Ammon's horn (tissue), 1 donor: ENCODE measurements at regions not wholly inside any gene's neighbourhood (a gene's known extent, or its start where the extent isn't known, plus 50 kb on each side); places are given as distances from the start of the nearest gene placed in this dataset.

Experiments used
- DNase-seq: peaks from one replicate; pipeline ENCODE4 v3.0.0-alpha.2; 2016; ENCODE audit warnings: low spot score

DNA sequence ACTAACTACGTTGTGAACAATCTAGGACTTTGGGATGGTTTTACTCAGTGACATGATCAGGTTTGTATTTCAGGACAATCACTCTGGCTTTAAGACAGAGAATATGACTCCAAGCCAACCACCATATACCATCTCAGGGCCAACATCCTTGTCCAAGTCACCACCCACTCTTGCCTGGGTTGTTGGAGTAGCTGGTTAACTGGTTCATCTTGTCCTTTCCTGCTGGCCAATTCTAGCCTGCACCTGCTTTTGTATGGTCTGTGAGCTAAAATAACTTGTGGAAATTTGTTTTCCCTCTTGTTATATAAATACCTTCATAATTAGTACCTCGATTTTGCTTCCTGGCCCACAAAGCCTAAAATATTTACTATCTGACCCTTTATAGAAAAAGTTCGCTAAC lies 306.8 kb upstream of the STT3B start:
- DNase-seq, result no peak

DNA sequence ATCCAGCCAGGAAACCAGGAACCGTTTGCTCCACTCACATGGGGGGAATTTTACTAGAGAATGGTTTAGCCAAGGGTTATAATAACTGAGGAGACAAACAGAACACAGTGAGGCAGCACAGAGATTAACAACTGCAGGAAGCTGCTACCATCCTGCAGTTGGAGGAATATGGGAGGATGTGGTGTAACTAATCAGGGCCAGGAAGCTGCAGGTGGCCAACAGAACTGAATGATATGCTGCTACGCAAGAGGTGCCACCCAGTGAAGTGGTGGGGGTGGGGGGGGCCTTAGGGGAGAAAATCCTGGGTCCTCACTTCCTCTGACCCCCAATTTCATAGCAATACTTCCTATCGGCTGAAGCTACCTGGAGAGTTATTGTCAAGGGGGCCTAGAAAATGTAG lies 306.4 kb upstream of the STT3B start:
- no peak for DNase-seq

DNA sequence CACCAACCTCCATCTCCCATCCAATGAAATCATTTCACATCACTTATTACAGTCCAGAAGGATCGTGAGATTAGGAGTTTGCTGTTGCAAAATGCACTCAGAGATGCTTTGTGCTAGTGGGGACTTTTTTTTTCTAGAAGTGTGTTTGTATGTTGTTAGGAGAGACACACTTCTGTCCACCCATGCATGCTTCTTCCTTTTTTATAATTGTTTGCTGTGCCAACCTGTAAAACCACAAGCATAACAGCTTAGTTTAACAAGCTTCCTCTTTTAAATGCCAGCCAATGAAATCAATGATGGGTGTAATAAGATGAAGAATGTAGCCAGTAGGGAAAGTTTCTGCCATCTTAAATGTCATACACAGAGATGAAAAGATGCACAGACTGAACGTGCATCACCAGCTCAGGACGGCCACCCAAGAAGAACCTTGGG lies 305.6 kb upstream of the STT3B start:
- DNase-seq, result no peak

DNA sequence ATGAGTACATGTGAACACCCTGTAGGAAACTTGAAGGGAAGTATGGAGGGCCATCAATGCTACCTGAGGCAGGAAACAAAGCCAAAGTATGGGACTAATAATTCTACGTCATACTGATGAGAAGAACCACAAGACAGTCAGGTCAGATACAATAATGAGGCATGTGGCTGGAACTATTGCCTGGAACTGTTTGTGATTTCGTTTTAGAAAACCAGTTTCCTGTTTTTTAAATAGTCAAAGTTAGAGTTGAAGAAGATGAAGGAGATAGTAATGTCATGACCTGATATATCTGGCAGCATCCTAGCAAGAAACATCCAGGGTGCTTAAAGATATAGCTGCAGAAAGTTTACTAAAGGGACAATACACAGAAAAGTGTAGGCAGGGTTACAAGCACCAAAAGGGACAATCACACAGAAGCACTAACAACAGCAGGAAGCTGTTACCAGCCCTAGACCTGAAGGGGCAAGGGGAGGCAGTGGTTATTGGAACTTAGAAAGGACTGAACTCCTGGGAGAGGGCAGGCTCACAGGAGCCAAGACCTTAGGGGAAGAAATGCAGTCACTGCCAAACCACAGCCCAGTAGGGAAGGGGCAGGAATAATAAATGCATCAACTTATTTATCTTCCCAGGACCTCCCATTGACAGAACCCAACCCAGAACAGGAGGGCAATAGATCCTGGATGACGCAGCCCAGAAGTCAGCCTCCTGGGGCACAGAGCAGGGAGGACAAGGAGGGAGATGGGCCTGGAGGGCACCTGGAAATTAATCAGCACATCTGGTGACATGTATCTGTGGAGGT lies 302.1 kb upstream of the STT3B start:
- no peak for DNase-seq

DNA sequence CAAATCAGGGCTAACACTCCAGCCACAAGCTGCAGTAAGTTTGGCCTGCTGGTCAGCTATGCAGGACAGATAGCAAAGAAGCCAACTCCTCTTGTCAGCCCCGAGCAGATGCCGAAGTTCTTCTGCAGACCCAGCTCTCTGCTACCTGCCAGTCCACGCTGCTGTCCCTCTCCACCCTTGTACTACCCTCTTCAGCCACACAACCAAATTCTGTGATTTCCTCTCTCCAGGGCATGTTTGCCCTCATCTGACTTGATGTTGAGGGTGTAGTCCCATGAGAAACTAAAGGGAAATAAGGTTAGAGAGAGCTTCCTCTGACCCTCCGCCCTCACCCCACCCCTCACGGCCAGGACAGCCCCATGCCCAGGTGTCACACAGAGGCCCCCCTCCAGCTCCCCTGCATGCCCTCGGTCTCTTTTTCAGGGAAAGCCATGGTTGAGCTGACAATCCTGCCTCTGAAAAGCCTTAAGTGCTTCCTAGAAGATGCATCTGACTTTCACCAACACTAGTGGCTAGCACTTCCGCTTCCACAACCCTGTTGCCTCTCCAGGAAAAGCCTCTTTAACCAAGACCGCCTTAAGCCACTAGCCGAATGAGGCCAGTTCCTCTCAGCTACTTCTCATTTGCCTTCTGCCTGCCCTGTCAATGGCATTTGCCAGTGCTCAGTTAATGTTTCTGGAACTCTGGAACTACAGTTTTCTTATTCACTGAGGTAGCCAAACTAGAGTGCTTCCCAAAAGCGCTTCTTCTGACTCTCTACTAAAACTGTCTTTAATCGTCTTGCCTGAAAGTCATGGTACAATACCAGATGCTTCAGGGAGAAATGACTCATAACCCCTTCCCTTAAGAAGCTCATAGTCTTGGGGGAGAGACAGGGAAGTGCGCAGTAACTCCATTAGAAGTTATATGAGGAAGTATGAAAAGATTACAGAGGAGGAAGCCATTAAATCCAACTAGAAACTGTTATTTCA lies 300.4 kb upstream of the STT3B start:
- DNase-seq, result no peak

DNA sequence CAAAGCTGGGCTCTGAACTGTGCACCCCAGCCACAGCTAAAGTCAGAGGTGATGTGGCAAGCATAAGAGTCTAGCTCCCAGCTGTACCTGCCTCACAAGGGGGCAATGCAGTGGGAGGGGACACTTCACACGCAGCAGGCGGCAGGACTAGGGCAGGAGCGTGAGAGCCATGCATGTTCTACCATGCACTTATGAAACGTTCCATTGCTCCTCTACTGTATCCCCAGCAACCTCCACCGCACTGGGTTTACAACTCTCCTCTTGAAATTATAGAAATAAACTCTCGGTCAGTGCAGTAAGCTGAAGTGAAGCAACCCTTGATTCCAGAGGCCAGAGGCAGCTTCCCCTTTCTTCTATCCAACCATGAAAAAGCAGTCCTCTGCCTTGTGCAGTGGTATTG lies 298.6 kb upstream of the STT3B start:
- no peak for DNase-seq

DNA sequence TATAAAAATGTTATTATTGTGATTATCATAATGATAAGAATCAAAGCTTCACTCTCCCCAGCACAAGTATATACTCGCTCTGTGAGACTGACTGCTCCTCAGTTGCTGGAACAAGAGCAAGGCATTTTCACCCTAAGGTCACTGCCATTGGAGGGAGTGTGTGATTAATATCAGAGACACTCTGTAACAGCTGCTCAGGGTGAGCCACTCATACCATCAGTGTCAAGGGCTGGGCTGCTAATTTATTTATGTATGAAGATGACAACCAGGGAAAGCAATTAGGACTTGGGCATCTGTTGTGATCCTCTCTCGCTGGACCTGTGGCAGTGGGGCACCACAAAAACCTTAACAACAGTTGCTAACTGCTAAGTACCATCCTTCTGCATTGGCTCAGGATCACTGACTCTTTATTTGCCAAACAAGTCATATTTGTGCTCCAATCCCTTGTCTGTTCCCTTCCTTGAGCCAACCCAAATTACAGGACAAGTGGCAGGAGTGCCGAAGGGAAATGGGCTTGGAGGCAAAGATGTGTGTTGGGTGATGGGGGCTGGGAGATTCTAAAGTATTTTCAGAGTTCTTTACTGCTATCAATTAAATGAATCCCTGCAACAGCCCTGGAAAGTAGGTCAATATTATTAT lies 297.5 kb upstream of the STT3B start:
- DNase-seq, result no peak

DNA sequence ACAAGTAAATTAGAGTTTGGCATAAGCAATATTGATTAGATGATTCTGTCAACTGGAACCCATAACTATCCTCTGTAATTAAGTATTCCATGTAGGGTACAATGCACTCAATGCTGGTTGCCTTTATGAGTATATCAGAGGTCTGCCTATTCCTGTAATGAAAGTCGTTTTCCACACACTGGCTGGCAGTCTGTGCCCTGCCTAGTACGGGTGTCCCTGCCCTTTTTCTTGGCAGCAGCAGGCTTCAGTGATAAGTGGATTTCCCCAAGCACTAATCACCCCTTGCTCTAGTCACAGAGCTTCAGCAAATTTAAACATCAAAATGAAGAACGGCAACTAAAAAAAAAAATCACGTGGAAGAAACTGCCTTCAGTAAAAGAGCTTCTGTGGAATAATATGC lies 294.8 kb upstream of the STT3B start:
- no peak for DNase-seq

DNA sequence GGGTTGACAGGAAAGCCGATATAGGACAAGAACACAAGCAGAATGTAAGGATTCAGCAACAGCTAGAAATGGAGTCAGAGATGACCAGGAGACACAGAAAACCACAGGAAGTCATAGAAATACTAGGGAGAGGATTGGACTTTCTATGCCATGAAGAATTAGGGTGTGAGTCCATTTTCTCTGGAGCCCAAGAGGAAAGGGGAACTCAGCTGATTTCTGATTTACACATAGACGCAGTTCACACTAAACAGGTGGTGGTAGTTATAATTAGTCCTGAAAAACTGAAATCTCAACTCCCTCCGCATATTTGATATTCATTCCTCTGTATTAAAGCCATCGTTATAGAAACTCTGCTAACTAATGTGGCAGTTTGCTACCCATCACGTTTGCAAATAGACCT lies 292.7 kb upstream of the STT3B start:
- DNase-seq, result no peak

DNA sequence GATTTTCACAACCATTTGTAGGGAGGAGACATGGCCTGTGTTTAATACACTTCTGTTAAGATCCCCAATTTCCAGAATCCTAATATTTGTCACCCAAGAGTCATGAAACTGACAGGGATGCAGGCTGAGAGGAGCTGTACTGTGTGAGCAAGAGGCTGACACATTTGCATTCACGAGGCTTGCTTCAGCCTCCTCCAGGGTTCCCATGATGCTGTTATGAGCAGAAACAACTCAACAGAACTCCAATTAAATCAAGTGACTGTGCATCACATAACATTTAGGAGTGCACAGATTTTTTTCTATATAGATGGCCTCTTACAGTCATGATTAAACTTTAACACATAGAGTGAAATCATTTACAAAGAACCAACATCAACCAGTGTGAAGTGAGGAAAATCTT lies 292.3 kb upstream of the STT3B start:
- peak; percentile 13 for DNase-seq

DNA sequence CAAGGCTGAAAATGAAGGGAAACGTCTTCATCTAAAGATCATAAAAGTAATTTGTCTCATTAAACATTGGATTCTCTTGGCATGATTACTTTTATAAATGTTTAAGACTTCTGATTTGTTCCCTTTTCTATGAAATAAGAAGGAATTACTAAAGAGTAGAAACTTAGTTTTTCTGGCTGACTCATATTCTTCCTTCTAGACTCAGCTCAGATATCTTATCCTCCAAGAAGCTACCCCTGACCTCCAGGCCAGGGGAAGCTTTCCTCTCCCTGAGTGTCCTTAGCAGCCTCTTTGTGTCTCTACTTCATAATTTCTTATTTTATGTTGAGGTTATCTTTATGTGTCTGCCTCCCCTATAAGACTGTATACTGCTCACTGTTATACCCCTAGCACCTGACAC lies 291.9 kb upstream of the STT3B start:
- no peak for DNase-seq

DNA sequence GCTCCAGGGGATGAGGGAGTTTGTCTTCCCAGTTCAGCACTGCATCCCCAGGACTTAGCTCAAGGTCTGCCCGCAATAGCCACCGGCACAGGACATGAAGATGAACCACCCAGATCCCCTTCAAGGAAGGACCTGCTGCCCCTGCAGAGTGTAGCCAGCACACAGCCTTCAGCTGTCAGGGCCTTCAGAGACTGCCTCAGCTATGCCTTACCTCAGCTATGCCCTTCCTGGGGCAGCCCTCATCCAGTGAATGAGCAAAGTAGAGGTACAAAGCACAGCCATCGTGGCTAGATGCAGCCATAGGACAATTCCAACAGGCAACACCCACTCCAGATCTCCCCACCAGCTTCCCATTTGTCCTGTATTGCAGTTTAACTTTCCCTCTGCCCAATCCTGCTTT lies 291.2 kb upstream of the STT3B start:
- no peak for DNase-seq

DNA sequence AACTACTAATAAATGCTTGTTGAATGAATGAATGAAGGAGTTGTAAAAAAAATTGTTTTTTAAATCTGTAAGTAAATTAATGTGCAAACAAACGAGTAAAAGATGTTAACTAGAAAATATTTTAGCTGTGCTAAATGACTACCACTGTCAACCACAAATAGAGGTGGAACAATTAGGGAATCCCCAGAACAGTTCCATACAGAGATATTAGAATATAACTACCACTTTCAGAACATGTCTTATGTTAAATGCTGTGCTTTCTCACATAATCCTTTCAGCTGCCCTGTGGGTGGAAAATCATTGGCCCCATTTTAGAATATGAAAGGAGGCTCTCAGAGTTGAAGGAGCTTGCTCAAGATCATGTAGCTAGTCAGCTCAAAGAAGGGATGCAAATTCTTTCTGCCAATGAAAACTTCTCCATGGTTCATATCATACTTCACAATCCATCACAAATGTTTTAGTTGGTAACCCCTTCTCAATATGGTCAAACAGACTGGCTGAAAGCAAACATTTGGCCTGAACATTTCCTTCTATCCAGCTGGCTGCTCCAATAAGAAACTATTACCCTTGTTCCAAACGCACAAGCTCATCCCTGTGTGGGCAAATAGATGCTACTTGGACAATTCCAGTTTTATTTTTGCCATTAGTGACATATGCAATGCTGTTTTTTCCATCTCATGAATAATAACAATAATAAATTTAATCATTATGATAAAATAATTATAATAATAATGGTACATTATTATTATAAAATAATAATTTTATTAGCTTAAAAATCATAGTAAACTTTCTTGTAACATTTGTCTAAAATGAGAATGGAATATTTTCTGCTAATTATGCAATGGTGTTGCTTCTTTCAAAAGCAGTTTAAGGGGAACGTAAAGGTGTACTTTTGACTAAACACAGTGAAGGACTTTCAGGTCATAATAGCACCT lies 290.4 kb upstream of the STT3B start:
- DNase-seq, result no peak

DNA sequence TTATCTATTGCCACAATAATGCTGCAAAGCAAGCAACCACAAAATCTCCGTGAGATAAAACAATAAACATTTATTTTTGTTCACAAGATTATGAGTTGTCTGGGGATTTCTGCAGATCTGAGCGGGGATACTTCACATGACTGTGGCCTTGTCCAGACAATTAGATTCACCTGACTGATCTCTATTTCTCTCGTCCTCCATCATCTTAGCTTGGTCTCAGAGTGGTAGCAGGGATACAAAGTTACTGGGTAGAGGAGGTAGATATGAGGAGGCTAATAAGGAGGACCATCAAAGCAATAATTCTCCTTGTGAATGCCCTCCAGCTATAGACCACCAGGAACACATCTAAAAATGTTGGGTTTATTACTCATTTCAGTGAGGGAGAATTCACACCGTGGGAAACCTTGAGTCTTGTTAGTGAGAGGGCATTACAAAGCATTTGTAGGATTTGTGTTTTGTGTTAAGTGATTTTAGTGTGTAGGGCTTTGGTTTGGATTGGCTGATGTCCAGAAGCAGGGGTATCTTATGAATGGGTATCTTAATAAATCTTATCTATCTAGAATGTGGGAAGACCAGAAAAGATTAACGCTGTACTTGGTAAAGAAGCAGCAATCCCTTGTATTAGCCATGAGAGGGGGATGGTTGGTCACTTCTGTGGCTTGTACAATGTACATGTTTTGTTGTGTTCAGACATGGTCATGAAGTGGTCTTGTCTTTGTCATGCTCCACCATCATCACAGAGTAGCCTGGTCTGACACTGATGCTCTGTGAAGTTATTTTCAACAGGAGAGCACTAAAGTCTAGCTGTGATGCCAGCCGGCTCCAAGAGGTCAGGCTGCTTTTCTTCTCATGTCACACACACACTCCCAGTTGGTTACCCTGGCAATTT lies 287.6 kb upstream of the STT3B start:
- DNase-seq, result no peak

DNA sequence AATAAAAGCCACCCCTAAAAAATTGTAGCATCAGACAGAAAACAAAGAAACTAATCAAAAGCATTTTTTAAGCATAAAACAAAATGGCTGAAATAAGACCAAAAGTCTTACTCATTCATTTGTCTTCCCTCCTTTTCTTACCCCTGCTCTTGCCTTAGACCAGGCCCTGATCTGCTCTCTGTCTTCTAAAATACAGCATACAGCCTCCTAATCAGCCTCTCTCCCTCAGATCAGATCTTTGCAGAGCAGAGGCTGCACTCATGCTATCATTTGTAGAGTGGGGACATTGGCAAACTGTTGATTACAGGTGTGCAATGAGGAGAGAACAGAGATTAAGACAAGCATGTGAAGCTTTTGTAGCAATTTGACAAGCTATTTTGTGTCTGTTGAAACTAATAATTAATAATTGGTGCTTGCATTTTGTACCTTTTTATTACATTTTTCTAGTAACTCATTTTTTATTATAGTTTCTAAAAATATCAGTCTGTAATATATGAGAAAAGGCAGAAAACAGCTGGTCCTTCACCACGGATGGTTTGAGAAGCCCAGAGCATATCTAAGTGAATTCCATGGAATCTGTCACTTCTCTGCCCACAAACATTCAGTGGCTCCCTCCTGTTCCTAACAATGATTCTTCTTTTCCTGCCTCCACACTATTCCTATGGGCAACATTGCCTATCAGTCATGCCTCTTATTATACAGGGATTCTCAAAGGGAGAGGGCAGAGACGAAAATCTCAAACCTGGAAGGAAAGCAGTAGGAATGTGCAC lies 286.2 kb upstream of the STT3B start:
- no peak for DNase-seq

DNA sequence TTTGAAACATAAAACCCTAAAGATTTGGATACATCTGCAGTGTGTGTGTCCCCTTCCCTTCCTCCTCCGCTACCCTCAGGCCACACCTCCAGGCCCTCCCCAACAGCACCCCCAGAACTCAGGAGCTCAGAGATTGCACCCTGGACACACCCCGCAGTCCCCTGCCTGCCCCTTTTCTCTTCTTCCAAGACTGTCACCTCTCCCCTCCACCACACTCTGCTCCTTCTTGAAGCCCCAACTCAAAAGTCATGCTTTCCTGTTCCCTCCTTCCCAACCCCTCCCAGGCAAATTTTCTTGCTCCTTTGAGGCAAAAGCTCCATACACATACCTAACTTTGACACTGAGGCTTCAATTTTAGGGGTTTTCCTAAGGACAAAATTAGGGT lies 285.7 kb upstream of the STT3B start:
- no peak for DNase-seq

DNA sequence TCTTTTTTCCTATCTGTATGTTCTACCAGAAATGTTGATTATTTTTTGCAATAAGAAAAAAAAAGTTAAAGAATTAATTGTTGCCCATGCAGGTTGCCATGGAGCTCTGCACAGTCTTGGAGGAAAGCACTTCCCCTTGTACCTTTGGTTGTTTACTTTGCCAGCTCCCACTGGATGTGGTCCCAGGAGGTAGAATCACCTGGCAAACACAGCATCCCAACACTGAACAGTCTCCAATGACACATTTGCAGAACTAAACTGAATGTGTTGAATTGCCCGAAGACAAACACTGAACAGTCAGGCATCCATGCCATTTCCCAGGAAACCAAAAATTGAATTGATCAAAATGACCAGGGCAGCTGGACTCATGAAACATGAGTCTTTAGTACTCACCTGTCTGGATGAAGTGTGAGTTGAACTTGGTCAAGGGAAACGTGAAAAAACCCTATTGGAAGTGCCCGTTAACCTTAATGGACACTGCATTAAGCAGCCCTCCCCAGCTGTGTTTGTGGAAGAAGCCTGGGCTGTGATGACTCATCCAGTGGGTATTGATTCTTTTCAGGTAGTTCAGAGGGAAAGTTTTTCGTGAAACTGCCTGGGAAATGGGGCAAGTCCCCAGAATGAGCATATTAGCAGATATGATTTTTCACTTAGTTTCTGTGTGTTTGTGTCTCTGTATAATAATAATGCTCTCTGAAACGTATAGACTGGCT lies 284.7 kb upstream of the STT3B start:
- no peak for DNase-seq

DNA sequence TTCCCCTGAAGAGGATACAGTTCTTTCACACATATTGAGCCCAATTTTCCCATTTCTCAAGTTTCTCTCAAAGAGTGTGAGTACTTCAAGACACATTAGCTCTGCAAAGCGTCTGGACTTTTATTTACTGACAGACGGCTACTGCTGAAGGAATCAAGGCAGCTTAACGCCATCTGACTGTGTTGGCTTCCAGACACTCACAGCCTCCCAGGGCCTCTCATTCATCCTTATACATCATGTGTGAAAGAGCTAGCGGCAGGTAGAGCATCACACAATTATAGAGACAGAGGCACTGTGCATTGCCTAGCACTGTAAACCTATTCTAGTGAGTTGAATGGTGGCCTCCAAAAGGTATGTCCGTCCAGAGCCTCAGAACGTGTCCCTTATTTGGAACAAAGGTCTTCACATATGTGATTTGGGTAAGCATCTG lies 284.1 kb upstream of the STT3B start:
- no peak for DNase-seq

DNA sequence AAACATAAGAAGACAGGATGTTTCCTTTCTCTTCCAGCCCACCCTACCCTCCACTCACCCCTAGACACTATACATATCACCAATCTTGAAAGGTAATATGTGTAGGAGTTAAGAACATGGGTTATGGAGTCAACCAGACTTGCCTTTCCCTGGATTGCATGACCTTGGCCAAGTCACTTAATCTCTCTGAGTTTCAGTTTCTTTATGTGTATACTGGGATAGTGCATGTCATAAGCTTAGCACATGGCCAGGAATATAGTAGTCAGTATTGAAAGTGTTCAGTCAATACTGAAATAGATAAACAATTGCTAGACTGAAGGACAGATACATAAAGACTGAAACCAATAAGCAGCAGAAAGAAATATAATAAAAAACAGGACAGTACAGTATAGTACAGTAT lies 283.2 kb upstream of the STT3B start:
- DNase-seq, result no peak
